Adrenal gland (tissue), 5 donors: ENCODE measurements at regions not wholly inside any gene's neighbourhood (a gene's known extent, or its start where the extent isn't known, plus 50 kb on each side); places are given as distances from the start of the nearest gene placed in this dataset.

ENCODE experiments used
- POLR2A ChIP-seq, 2 donors: fragments of 450-650 bp; IDR thresholded peaks; one replicate each; pipeline ENCODE4 v1.6.1; 2017; ENCODE audit warnings: antibody characterized with exemption in 2 of 2, mild to moderate bottlenecking in 2 of 2, moderate library complexity in 1 of 2
- TF ChIP-seq, protein P1 (sequence below), 6 experiments: fragments of 450-650 bp in 4 of 6; fragments of 200-600 bp in 2 of 6; sonication (generic) in 1 of 6; IDR thresholded peaks; 1 replicate in 5 of 6; 2 replicates in 1 of 6; pipeline versions ENCODE4 v1.5.1 to v1.8.0; 2016 to 2021; ENCODE audit warnings: antibody characterized with exemption in 6 of 6, mild to moderate bottlenecking in 2 of 6, moderate library complexity in 1 of 6
- donor health status: DM: no; HTN: no; CAD: no.

DNA sequence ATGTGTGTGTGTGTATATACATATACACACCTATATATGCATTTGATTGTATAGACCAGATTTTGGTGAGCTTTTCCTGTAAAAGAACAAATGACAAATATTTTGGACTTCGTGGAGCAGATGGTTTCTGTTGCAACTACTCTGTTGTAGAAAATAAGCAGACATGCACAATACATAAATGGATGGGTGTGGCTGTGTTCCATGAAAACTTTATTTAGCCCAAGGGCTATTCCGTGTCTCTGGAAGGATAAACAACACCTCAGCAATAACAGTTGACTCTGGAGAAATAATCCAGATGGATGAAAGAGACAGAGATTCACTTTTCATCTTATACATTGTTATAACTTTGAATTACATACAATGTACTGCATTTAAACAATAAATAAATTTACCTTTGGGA is 441.4 kb downstream of the CNTN3 start:
- TF ChIP-seq, protein P1, sequence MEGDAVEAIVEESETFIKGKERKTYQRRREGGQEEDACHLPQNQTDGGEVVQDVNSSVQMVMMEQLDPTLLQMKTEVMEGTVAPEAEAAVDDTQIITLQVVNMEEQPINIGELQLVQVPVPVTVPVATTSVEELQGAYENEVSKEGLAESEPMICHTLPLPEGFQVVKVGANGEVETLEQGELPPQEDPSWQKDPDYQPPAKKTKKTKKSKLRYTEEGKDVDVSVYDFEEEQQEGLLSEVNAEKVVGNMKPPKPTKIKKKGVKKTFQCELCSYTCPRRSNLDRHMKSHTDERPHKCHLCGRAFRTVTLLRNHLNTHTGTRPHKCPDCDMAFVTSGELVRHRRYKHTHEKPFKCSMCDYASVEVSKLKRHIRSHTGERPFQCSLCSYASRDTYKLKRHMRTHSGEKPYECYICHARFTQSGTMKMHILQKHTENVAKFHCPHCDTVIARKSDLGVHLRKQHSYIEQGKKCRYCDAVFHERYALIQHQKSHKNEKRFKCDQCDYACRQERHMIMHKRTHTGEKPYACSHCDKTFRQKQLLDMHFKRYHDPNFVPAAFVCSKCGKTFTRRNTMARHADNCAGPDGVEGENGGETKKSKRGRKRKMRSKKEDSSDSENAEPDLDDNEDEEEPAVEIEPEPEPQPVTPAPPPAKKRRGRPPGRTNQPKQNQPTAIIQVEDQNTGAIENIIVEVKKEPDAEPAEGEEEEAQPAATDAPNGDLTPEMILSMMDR (IDR thresholded peaks at IDR 0.05), result no peak
- no peak for TF ChIP-seq POLR2A (IDR thresholded peaks at IDR 0.05)
